HG02870 (cell line): ENCODE measurements at regions not wholly inside any gene's neighbourhood (a gene's known extent, or its start where the extent isn't known, plus 50 kb on each side); places are given as distances from the start of the nearest gene placed in this dataset.
"Not testable (repeated sequence)": the region's sequence is repeated elsewhere in the genome, so short reads cannot be mapped to it uniquely, and the experiment has no call there.

Source experiments
- ATAC-seq: cut with Tn5 transposase; IDR thresholded peaks from one replicate; pipeline ENCODE4 v1.9.1; 2021; ENCODE audit warnings: mild to moderate bottlenecking, moderate library complexity; ENCODE audit not compliant: unreplicated experiment

DNA sequence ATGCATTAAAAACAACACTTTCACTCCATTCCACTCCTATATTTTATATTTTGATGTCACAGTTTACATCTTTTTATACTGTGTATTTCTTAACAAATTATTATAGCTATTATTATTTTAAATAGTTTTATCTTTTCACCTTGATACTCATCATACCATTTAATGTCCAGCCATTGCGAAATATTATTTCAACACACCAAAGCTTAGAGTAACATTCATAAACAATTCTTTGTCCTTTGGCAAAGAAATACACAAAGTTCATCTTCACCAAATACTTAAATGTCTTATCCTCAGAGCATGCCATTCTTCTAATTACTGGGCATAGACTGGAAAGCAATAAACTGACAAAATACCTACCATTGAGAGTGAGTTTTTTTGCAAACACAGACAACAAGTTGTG is 1963.4 kb upstream of the FLRT2 start:
- no peak for ATAC-seq

DNA sequence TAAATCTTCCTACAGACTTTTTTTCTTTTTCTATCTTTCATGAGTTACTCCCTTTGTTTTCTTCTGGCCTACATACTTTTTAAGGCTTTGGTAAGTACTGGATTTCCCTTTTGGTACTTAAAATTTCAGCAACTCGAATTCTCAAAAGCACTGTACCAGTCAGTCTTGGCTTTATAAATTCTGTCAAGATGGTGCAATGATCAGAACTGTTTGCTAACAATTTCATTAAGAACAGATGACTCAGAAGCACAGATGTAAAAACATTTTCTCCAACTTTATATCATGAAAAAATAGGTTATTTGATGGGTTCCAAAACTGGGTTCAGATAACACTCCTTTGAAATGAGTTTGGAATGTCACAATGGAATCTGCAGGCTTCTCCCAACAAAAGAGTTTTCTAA is 1961.8 kb upstream of the FLRT2 start:
- ATAC-seq, result no peak

DNA sequence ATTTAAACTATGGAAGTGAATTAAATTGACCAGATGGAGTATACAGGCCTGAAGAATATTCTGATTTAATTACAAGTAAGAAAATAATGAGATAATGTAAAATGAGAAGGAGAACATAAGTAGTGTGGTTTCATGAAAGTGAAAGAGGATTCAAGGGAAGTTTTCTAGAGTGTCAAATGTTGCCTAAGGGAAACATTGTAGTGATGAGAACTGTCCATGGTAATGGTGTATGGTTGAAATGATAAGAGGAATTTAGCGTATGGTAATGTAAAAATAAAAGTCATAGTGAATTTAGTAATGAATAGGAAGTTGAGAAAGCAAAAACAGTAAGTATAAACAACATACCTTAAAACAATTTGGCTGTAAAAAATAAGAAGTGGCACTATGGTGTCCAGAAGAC is 1954.6 kb upstream of the FLRT2 start:
- no peak for ATAC-seq

DNA sequence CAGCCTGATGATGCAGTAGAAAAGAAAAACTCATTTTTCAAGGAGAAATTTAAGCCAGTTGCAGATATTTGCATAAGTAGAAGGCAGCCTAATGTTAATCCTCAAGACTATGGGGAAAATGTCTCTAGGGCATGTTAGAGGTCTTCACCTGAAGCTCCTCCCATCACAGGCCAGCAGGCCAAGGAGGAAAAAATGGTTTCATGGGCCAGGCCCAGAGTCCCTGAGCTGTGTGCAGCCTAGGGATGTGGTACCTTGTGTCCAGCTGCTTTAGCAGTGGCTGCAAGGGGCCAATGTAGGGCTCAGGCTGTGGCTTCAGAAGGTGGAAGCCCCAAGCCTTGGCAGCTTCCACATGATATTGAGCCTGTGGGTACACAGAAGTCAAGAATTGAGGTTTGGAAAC is 1946.7 kb upstream of the FLRT2 start:
- no peak for ATAC-seq

DNA sequence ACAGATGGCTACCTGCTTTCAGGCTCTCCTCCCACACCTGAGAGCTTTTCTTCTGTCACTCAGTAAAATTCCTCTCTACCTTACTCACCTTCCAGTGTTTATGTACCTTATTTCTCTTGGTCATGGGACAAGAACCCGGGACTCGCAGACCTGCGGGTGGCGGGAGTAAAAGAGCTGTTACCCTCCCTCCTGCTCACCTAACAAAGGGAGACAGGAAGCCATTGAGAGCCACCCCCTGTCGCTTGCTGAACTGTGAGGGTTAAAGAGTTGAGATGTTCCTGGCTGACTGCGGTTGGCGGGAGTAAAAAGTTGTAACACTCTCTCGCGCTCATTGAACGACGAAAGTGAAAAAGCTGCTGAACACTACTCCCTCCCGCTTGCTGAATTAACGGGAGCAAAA is 1935.1 kb upstream of the FLRT2 start:
- no peak for ATAC-seq

DNA sequence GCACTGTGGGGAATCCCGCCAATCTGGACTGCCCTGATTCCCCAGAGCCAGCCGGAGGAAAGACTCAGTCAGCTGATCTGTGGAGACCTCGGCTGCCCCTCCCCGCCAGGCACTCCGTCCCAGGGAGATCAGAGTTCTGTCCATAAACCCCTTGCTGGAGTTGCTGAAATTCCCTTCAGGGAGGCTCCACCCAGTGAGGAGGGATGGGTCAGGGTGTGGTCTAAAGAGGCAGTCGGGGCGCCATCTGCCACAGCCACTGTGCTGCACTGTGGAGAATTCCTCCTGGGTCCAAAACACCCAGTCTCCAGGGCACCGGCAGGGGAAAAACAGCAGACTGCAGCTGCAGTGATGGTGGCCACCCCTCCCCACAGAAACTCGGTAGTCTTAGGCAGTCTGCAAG is 1922.3 kb upstream of the FLRT2 start:
- no peak for ATAC-seq

DNA sequence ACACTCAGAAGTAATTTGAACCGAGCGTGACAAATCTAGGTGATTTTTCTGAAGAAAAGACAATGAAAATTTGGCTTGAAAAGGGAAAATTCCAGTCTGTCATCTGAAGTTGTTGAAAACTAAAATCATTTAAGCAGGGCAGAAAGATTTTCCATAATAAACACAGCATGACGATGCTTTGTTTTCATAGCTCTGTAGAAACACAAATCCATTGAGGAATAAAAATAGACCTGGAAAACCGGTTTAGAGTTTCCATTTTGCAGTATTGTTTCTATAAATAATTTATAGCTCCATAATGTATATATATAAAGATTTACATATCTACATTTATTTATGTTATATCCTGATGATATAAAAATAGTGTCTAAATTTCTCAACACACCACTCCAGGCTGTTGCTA is 1918.5 kb upstream of the FLRT2 start:
- no peak for ATAC-seq

DNA sequence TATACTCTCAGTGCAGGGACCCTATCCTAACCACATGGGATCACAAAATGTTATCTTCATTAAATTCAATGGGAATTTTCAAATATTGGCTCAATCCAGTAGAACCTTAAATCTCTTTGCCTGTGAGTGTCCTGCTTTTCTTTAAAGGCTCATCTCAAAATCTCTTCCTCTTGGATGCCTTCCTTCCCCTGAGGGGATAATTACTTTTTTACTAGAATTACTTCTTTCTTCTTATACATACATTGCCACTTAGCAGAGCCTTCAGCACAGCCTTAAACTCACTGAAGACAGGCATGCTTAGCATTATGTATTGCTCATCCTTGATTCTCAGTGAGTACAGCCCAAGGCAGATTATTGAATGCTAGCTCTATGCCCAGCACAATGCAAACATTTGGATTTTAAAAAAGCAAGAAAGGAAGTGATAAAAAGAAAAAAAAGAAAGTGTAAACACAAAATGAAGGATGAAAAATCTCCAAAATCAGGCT is 1918.0 kb upstream of the FLRT2 start:
- ATAC-seq, result no peak

DNA sequence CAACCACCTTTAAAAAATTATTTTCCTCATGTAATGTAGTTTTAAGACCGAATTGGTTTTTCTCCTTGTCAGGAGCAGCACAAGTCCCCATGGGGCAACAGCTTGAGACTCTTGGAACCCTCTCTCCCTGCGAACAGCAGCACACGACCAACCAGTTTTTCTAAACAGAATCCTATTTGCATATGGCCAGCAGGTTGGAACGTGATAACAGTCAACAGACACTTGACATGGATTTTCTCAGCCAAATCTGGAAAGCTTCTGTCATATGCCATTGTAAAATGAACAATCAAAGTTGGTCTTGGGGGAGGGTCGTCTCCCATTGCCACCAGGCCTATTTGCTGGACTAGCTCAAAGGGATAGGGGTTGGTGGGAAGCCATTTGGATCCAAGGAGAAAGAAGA is 1915.0 kb upstream of the FLRT2 start:
- ATAC-seq, result no peak

DNA sequence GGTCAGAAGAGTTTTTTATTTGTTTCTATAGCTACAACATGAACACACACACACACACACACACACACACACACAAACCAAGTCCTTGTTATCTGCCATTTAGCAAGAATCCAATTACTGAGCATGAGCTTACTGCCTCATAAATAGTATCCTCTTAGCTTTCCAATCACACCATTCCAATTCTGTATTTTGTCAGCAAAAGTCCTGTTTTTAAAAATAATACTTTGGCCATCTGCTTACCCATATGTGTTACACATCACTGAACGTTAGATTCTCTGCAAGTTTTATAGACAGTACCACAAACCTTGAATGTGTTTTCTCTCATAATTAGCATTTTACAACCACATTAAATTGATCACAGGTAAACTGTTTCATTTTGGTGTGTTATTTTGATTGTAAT is 1905.4 kb upstream of the FLRT2 start:
- ATAC-seq, result no peak

DNA sequence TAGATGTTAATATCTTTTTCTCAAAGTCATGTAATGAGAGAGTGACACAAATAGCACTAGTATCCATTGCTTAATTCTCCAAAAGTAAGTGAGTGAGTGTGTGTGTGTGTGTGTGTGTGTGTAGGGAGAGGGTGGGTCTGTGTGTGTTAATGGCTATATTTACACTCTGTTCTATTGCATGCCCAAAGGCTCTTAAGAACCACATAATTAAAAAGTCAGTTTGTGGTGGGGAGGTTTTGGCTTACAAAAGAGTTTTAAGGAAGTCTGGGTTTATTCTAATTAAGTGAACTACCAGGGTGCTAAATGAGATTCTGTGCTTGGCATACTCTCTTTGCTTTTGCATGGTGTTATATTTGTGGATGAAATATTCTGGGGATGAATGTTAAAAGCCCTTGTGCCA is 1897.6 kb upstream of the FLRT2 start:
- ATAC-seq, result no peak

DNA sequence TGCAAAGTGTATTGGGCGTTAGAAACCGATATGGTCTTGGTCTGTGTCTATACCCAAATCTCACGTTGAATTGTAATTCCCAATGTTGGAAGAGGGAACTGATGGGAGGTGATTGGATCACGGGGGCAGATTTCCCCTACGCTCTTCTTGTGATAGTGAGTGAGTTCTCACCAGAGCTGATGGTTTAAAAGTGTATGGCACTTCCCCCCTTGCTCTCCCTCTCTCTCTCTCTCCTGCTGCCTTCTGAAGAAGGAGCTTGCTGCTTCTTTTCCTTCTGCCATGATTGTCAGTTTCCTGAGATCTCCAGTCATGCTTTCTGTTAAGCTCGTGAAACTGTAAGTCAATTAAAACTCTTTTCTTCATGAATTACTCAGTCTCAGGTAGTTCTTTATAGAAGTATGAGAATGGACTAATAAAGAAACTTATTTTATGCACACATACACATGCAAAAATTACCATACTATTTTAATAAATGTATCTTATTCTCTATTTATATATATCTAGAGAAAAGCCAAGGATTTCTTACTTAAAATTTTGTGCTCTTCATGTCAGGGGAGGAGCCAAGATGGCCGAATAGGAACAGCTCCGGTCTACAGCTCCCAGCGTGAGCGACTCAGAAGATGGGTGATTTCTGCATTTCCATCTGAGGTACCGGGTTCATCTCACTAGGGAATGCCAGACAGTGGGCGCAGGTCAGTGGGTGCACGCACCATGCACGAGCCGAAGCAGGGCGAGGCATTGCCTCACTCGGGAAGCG is 1891.0 kb upstream of the FLRT2 start:
- no peak for ATAC-seq

DNA sequence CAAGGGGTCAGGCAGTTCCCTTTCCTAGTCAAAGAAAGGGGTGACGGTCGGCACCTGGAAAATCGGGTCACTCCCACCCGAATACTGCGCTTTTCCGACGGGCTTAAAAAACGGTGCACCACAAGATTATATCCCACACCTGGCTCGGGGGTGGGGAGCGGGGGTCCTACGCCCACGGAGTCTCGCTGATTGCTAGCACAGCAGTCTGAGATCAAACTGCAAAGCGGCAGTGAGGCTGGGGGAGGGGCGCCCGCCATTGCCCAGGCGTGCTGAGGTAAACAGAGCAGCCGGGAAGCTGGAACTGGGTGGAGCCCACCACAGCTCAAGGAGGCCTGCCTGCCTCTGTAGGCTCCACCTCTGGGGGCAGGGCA is 1890.5 kb upstream of the FLRT2 start:
- ATAC-seq, result not testable (repeated sequence)

DNA sequence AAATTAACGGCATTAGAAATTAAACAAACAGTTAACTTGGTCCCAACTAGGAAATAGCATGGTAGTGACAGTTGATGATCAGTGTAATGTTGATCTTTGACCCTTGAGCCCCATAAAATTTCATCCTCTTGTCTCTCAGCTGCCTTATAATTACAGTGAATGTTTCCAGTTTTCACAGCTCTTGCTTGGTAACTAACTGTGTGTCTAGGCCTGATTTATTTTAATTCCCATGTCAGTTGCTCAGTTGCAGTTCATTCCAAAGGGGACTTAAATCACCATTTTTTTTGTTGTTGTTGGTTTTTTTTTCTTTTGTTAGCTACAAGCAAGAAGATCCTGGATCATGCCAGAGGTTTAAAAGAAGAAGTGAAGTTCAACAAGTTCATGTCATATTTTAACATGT is 1883.7 kb upstream of the FLRT2 start:
- ATAC-seq, result no peak

DNA sequence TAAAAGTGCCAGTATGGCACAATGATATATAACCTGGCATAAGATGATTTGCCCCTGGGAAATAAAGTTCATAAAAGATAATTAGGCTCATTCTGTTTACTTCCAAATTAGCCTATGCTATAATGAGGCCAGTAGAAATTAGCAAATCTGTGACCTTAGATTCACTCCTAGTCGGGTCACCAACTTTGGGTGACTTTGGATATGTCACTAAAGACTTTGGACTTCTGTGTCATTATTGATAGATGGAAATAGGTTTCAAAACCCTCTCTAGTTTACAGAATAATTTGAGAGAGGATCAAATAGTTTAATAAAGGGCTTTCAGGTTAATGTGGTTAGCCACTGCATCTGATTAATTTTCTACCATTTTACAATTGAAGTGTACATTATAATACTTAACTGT is 1869.3 kb upstream of the FLRT2 start:
- ATAC-seq, result no peak

DNA sequence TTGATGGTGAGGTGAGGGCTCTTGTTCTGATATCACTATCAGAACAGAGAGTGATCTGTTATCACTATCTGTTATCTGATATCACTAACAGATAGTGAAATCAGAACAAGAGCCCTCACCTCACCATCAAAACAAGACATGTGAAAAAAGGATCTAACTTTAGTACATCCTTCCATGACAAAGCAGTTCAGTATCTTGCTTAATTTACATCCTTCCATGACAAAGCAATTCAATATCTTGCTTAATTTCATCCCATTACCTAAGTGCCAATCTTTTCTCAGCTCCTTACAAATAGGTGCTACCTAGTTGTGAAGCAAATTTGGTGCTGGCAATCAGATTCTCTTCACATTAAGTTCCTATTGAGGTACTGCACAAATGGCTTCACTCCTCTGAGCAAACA is 1865.6 kb upstream of the FLRT2 start:
- ATAC-seq, result no peak

DNA sequence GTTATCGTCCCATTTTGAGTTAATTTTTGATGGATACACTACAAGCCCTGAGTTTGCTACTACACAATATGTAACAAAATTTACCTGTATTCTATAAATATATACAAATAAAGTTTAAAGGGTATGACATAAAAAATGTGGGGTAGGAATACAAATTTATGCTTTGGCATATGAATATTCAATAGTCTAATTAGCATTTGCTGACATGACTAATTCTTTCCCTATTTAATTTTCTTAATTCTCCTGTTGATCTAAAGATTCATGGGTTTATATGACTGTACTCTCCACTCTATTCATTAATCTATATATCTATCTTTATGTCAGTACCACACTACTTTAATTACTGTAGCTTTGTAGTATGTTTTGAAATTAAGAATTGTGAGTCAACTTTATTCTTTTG is 1840.7 kb upstream of the FLRT2 start:
- ATAC-seq, result no peak

DNA sequence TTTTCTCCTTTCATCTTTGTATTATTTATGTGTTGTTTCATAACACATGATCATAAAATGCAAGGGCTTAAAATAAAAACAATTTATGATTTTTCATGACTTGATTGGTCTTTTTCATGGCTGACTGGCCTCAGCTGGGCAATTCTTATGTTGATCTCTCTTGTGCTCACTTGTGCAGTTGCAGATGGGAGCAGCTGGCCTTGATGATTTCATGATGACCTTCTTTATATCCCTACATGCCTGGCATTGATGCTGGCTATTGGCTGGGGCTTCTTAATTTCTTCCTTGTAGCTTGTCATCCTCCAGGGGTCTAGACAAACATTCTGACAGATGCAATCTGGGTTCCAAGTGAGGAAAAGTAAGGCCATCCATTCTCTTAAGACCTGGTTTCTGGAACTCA is 1832.8 kb upstream of the FLRT2 start:
- ATAC-seq, result no peak

DNA sequence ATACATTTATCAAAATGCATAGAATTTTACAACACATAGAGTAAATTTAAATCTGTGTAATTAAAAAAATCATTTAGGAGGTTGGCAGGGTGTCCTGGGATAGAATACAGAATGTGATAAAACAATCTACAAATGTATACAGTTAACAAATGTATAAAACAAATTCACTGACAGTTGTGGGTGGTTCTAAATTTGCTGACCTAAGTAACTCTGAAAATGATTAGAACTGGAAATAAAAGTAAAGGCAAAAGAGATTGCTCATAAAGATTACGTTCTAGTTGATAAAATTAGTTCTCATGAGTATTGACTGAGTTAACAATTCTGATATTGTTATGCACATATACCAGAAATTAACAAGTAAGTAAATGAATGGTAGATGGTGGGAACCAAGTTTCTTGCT is 1827.3 kb upstream of the FLRT2 start:
- no peak for ATAC-seq

DNA sequence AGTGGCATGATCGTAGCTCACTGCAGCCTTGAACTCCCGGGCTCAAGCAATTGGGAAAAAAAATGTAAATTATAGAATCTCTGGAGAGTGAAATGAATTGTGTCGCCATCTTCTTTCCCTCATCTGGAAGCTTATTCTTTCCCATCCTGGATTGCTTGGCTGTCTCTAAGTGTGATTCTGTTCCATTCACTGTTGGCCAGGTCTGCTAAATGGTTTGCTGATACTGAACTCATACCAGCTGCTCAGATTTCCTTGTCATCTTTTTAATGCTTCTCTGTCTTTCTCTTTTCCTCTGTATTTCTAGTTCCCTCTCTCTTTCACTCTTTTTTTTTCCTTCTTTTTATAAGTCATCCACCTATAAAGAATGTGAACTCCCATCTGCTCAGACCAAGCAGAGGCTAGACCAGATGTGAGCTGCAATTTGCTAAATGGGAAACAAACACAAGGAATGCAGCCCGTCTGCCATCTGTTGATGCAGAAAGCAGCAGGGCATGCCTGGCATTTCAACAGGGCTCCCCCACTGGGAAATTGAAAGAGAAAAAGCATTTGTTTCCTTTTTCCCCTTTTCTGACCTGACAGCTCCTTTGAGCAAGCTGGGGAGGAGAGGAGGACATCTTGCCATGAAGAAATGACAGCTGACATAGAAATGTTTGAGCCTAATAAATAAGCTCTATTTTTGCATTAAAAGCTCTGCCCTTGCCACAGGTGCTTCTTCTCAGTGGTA is 1823.6 kb upstream of the FLRT2 start:
- no peak for ATAC-seq

DNA sequence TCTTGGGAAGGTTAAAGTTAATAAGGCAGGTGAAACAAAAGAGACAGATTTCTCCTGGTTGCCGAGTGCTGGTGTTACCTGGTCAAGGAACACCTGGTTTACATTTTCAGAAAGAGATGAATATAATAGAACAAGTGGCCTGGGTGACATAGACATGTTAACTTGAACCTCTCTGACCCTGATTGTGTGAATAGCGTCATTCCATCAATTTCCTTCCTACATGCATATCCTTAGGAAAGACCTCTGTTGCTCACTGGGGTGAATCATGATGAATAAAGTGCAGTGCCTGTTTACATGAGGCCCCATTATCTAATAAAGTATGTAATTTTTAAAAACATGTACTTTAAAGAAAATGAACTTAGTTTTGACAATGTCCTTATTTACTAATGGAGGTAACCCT is 1822.9 kb upstream of the FLRT2 start:
- ATAC-seq, result no peak

DNA sequence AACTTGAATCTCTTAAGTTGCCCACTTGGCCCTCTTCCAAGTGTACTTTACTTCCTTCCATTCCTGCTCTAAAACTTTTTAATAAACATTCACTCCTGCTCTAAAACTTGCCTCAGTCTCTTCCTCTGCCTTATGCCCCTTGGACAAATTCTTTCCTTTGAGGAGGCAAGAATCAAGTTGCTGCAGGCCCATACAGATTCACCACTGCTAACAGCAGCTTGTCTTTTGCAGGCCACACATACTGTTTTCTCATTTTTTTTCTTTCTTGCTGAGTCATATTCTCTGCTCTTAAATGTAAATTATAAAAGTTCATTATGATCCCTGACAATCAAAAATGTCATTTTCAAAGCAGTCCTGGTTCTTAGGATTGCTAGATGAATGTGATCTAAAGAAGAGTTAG is 1820.8 kb upstream of the FLRT2 start:
- ATAC-seq, result no peak

DNA sequence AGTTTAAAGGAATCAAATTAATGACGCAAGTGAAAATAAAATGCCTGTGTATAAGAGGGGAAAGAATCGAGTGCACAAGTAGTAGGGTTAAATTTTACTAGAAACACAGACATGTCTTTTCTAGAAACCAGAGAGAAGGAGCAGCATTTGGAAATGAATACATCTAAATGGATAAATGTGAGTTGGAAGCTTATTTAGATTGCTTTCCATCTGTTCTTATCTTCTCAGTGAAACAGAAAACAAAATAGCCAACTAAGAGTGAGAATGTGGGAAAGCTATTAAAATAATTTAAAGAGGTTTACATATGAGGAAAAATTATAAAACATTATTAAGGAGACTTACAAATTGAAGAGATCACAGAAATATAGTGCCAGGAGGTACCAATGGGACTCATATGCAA is 1818.9 kb upstream of the FLRT2 start:
- no peak for ATAC-seq
